HG02943 (cell line): ENCODE measurements at regions not wholly inside any gene's neighbourhood (a gene's known extent, or its start where the extent isn't known, plus 50 kb on each side); places are given as distances from the start of the nearest gene placed in this dataset.
"Not testable (repeated sequence)": the region's sequence is repeated elsewhere in the genome, so short reads cannot be mapped to it uniquely, and the experiment has no call there.

Experiments used
- ATAC-seq: cut with Tn5 transposase; IDR thresholded peaks from one replicate; pipeline ENCODE4 v1.9.1; 2021; ENCODE audit warnings: mild to moderate bottlenecking, low read depth, moderate library complexity; ENCODE audit not compliant: unreplicated experiment

DNA sequence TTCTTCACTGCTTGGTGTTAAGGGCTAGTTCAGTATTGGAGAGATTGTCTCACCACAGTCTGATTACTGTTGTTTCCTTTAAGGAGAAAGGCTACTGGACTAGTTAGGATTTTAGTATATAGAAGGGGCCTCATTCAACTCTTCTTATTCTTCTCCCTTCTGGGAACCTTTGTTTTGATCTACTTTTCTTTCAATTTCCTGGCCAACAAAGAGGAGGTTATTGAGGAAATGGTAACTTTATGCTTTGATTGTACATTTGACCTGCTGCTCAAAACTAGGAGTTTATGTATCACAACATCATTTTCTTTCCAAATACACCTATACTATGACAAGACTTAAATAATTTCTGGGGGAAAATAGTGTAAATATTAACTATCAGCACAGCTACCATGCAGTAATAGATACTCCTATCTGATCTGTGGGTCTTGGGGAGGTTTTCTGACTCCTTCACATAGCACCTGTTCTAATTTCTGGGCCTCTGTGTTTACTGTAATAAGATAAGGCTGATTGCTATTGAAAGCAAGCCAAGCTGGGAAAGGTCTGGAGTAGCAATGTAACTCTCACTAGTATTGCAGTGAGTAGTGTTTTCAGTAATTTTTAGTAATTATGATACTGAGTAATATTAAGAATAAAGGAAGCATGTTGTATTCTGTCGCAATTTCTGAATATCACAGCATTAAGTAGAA, 395.3 kb downstream of the NUP35 start:
- ATAC-seq = no peak

- ATAC-seq = no peak
These were observed 397.7 kb downstream of the NUP35 start for GRCh38 chr2:183521911-183522310.

DNA sequence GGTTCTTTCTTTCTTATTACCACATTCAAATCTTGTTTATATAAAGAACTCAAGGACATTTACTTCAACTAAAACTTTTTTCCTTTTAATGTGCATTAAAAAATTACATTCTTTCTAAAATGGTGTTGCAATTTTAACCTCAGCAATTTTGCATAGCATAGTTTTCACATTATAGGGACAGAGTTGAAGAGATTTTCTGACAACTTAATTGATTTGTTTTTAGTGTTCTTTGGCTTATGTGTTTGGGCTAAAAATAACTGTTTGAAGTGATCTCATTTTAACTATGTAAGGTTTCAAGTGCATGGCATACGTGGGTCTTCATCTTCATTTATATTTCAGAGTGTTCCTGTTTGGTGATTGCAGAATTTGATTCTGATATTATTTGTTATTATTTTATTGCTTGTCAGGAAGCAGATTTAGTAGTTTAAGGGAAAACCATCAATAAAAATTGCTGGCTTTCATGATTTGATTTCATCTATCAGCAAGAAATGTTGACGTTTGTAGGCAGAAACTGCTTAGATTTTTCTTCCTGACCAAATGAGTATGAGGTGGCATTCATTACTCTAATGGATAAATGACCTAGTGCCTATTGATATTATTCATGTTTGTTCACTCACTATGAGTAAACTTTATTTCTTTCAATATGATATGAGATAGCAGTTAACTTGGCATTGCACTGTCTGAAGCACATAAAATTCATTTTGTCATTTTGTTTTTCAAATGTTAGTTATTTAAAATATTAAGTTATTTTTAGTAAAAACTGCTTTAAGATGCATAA, 398.4 kb downstream of the NUP35 start:
- ATAC-seq = no peak

DNA sequence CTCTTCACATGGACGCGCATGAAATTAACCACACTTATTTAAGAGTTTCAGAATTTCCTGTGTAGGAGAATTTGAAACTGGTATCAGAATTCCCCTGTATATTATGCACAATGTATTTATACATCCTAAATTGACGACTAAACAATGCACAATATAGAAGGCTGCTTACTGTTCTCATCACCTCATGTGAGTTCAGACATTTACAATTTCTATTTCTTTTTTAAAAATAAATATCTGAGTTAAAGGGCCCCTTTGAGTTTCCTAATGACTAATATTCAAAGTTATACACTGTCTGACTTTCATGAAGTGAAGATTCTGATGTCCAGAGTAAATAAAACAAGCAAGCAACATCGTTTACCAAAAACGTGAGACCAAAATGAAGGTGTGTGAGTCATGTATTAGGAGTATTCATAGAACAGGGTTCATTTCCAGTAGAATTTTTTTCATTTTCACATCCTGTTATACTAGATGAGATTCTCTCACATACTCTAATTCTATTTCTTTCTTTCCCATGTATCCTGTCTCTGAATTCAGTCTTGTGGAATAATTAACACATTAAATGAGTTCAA, 406.2 kb downstream of the NUP35 start:
- no peak for ATAC-seq

DNA sequence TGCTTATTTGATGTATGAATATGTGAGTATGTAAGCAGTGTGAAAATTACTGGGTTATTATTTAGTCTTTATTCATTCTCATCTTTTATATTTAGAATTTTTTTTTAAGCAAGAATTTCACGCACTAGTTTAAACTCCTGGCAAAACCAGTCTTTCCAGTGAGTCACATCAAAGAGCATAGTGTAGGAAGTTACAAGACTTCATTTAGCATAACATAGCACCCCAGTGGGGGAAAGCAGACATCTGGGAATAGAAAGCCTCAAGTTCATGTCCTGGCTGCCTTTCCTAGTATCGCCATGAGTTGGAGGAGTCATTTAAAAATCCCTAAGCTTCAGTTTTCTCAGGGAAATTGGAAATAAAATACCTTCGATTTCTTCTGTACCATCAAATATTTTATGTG, 408.3 kb downstream of the NUP35 start:
- ATAC-seq = no peak

DNA sequence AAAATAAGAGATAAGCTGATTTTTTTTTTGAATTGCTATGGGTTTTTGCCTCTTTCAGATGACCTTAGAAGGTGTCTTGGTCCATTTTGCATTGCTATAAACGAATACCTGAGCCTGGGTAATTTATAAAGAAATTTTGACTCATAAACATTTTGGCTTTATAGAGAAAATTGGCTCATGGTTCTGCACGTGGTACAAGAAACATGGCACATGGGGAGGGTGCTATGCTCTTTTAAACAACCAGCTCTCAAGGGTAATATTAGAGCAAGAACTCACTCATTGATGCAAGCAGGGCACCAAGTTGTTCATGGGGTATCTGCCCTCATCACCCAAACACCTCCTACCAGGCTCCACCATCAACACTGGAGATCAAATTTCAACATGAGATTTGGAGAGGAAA, 408.8 kb downstream of the NUP35 start:
- ATAC-seq = no peak

GRCh38 chr2:183536290-183536689, 412.0 kb downstream of the NUP35 start:
- no peak for ATAC-seq

DNA sequence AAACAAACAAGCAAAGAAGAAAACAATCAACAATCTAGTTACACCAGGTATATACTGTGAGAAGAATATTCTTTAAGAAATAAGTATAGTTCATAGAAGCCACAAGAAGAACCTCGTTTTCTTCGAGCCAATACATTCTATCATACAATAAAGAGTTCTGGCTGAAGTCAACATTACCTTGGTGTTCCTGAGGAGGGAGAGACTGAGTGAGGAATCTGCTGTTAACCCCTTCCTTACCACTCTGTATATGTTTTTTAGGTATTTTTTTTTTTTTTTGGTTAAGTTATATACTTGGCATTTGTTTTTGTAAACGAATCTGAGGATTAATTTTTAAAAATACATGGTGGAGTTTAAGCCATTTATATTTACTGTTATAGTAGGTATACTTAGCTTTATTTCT, 412.5 kb downstream of the NUP35 start:
- ATAC-seq = no peak

- ATAC-seq = no peak
These were observed 417.5 kb downstream of the NUP35 start for GRCh38 chr2:183541766-183542165.

DNA sequence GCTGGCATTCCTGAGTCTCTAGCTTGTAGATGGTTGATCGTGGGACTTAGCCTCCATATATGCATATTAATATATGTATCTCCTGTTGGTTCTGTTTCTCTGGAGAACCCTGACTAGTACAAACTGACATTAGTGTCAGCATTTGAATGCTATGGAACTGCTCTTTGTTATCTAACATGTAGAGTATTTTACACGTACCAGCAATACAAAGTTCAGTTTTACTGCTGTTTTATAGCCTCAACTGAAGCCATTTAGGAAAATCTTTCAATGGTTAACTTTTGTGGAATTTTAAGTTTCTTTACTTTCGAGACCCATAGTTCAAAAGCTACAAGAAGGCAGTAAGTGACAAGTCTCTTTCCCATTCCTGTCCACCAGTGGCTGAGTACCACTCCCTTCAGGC, 418.4 kb downstream of the NUP35 start:
- ATAC-seq = no peak

DNA sequence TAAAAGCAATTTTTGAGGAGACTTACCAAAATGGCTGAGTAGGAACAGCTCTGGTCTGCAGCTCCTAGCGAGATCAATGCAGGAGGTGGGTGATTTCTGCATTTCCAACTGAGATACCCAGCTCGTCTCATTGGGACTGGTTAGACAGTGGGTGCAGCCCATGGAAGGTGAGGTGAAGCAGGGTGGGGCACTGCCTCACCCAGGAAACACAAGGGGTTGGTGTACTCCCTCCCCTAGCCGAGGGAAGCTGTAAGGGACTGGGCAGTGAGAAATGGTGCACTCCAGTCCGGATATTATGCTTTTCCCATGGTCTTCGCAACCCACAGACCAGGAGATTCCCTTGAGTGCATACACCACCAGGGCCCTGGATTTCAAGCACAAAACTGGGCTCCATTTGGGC, 419.0 kb downstream of the NUP35 start:
- peak; percentile 9 for ATAC-seq

DNA sequence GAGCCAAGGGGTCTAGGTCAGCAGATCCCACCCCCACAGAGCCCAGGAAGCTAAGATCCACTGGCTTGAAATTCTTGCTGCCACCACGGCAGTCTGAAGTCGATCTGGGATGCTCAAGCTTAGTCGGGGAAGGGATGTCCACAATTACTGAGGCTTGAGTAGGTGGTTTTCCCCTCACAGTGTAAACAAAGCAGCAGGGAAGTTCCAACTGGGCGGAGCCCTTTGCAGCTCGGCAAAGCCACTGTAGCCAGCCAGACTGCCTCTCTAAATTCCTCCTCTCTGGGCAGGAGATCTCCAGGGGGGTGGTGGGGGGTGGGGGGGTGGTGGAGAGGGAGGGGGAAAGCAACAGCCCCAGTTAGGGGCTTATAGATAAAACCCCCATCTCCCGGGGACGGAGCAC, 419.5 kb downstream of the NUP35 start:
- peak; percentile 88 for ATAC-seq

GRCh38 chr2:183546560-183547350, 422.5 kb downstream of the NUP35 start:
- not testable (repeated sequence) for ATAC-seq

- ATAC-seq = no peak
These were observed 428.5 kb downstream of the NUP35 start for GRCh38 chr2:183552716-183553115.

- no peak for ATAC-seq
These were observed 440.5 kb downstream of the NUP35 start for GRCh38 chr2:183564726-183565125.

GRCh38 chr2:183575481-183575880, 451.2 kb downstream of the NUP35 start:
- ATAC-seq = no peak

DNA sequence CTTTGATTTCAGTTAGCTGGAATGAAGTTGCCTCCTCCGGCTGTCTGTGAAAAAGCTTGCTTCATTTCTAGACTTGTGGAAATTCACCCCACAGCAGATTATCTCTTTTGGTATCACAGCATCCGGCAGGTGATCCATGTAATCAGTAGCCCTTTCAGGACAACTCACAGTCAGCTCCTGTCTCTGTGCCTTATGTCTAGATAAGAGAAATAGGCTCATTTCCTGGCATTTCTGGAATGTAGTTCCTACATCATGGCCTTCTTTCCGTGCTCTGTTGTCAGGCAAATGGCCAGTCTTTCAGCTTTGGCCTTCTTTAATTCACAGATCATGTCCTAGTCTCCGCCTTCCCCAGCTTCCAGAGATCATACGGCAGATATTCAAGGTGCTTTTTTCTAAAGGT, 455.4 kb downstream of the NUP35 start:
- ATAC-seq = no peak

DNA sequence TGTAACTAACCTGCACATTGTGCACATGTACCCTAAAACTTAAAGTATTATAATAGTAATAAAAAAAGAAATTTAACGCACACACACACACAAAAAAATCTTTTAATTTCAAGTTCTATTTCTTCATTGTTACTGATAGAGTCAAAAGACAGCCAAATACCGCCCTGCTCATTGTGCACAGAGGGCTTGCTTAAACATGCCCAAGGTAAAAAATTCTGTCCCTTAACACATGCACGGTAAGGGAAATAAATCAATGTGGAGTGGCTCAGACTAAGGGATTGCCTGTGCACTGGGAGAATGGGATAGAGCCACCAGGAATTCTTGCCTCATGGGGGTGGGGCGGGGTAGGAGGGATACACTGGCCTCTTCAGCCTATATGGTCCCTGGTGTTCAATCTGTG, 468.0 kb downstream of the NUP35 start:
- no peak for ATAC-seq

DNA sequence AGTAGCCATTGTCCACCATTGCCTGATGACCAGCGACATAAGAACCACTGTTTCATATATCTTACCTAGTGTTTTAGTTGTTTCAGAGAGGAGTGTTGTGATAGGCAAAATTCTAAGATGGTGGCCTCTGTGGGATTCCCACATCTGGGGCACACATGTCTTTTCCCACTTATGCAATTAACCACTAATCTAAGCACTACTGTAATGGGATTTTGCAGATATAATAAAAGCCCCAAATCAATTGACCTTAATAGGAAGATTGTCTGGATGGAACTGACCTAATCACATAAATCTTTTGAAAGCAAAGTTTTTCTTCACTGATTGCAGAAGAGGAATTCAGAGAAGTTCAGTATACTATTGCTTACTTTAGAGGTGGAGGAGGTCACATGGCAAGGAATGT, 469.9 kb downstream of the NUP35 start:
- no peak for ATAC-seq

- no peak for ATAC-seq
These were observed 473.6 kb downstream of the NUP35 start for GRCh38 chr2:183597841-183598240.

- ATAC-seq = no peak
These were observed 479.8 kb downstream of the NUP35 start for GRCh38 chr2:183604065-183604464.
